HEK293 (cell line): ENCODE measurements at regions not wholly inside any gene's neighbourhood (a gene's known extent, or its start where the extent isn't known, plus 50 kb on each side); places are given as distances from the start of the nearest gene placed in this dataset.

Source experiments
- GLI4 ChIP-seq: fragments of 450-650 bp; formaldehyde crosslinking; IDR thresholded peaks from 2 replicates; pipeline ENCODE4 v1.5.1; 2016; ENCODE audit warnings: missing biosample characterization, missing genetic modification characterization
- KLF16 ChIP-seq: fragments of 450-650 bp; formaldehyde crosslinking; IDR thresholded peaks from 2 replicates; pipeline ENCODE4 v1.5.1; 2017; ENCODE audit warnings: missing biosample characterization, missing genetic modification characterization
- YY1 ChIP-seq: fragments of 450-650 bp; formaldehyde crosslinking; IDR thresholded peaks from 2 replicates; pipeline ENCODE4 v1.5.1; 2018; ENCODE audit warnings: missing biosample characterization, missing genetic modification characterization
- ZNF350 ChIP-seq: fragments of 450-650 bp; formaldehyde crosslinking; IDR thresholded peaks from 2 replicates; pipeline ENCODE4 v1.5.0; 2017; ENCODE audit warnings: missing biosample characterization, mild to moderate bottlenecking, missing genetic modification characterization
- TF ChIP-seq, protein P1 (sequence below): fragments of 450-650 bp; formaldehyde crosslinking; IDR thresholded peaks from 2 replicates; pipeline ENCODE4 v1.5.1; 2017; ENCODE audit warnings: missing biosample characterization, missing genetic modification characterization
- TF ChIP-seq, protein P2 (sequence below): fragments of 450-650 bp; formaldehyde crosslinking; IDR thresholded peaks from 2 replicates; pipeline ENCODE4 v1.5.1; 2016; ENCODE audit warnings: missing biosample characterization, missing genetic modification characterization
- TF ChIP-seq, protein P3 (sequence below): fragments of 450-650 bp; formaldehyde crosslinking; IDR thresholded peaks from 2 replicates; pipeline ENCODE4 v1.5.1; 2016; ENCODE audit warnings: missing biosample characterization, missing genetic modification characterization
- TF ChIP-seq, protein P4 (sequence below): fragments of 450-650 bp; formaldehyde crosslinking; IDR thresholded peaks from 2 replicates; pipeline ENCODE4 v1.5.1; 2017; ENCODE audit warnings: missing biosample characterization, mild to moderate bottlenecking, missing genetic modification characterization, moderate library complexity
- TF ChIP-seq, protein P5 (sequence below): fragments of 450-650 bp; formaldehyde crosslinking; IDR thresholded peaks from 2 replicates; pipeline ENCODE4 v1.5.1; 2016; ENCODE audit warnings: missing biosample characterization, missing genetic modification characterization

DNA sequence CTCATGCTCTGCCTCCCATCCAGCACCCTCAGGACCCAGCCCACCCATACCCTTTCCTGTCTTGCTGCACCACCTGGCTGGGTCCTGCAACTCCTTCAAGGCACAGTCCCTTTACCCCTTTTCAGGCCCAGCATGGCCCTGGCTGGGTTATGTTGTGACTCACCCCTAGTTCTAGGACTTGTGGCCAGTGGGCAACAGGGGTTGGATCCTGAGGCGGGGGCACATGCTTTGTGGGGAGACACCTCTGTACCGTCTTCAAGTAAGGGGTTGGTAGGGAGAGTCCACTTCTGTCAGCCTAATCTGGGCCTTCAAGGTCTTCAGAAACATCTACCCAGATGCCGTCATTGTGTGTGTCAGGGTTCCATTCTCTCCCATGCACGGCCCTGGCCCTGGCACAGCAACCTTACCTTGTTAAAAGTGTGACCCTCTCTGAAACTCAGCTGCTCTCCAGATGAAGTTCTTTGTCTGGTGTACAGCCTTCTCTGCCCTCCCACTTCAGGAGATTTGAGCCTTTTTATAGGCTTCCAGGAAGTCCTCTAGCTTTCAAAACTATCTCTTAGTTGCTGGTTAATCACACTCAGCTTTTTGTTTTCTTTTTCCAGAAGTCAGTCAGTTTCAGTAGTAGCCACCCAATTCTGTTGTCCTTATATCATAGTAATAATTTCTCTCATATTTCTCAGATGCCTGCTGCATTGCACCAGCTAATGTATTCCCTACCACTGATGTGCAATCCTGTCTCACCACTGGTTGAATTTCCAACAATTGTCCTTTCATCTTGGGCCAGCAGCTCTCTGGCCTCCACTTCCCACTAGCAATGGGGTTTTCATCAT is 107.3 kb downstream of the NRN1 start:
- TF ChIP-seq, protein P1, sequence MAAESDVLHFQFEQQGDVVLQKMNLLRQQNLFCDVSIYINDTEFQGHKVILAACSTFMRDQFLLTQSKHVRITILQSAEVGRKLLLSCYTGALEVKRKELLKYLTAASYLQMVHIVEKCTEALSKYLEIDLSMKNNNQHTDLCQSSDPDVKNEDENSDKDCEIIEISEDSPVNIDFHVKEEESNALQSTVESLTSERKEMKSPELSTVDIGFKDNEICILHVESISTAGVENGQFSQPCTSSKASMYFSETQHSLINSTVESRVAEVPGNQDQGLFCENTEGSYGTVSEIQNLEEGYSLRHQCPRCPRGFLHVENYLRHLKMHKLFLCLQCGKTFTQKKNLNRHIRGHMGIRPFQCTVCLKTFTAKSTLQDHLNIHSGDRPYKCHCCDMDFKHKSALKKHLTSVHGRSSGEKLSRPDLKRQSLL (tag by site-specific recombination), result no peak
- TF ChIP-seq ZNF350 (no peak), KLF16 (tag by site-specific recombination) (no peak), GLI4 (tag by site-specific recombination) (no peak), YY1 (tag by site-specific recombination) (no peak)
- TF ChIP-seq, protein P2, sequence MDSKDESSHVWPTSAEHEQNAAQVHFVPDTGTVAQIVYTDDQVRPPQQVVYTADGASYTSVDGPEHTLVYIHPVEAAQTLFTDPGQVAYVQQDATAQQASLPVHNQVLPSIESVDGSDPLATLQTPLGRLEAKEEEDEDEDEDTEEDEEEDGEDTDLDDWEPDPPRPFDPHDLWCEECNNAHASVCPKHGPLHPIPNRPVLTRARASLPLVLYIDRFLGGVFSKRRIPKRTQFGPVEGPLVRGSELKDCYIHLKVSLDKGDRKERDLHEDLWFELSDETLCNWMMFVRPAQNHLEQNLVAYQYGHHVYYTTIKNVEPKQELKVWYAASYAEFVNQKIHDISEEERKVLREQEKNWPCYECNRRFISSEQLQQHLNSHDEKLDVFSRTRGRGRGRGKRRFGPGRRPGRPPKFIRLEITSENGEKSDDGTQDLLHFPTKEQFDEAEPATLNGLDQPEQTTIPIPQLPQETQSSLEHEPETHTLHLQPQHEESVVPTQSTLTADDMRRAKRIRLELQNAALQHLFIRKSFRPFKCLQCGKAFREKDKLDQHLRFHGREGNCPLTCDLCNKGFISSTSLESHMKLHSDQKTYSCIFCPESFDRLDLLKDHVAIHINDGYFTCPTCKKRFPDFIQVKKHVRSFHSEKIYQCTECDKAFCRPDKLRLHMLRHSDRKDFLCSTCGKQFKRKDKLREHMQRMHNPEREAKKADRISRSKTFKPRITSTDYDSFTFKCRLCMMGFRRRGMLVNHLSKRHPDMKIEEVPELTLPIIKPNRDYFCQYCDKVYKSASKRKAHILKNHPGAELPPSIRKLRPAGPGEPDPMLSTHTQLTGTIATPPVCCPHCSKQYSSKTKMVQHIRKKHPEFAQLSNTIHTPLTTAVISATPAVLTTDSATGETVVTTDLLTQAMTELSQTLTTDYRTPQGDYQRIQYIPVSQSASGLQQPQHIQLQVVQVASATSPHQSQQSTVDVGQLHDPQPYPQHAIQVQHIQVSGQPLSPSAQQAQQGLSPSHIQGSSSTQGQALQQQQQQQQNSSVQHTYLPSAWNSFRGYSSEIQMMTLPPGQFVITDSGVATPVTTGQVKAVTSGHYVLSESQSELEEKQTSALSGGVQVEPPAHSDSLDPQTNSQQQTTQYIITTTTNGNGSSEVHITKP, result no peak
- TF ChIP-seq, protein P3, sequence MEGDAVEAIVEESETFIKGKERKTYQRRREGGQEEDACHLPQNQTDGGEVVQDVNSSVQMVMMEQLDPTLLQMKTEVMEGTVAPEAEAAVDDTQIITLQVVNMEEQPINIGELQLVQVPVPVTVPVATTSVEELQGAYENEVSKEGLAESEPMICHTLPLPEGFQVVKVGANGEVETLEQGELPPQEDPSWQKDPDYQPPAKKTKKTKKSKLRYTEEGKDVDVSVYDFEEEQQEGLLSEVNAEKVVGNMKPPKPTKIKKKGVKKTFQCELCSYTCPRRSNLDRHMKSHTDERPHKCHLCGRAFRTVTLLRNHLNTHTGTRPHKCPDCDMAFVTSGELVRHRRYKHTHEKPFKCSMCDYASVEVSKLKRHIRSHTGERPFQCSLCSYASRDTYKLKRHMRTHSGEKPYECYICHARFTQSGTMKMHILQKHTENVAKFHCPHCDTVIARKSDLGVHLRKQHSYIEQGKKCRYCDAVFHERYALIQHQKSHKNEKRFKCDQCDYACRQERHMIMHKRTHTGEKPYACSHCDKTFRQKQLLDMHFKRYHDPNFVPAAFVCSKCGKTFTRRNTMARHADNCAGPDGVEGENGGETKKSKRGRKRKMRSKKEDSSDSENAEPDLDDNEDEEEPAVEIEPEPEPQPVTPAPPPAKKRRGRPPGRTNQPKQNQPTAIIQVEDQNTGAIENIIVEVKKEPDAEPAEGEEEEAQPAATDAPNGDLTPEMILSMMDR (tag by site-specific recombination), result no peak
- TF ChIP-seq, protein P4, sequence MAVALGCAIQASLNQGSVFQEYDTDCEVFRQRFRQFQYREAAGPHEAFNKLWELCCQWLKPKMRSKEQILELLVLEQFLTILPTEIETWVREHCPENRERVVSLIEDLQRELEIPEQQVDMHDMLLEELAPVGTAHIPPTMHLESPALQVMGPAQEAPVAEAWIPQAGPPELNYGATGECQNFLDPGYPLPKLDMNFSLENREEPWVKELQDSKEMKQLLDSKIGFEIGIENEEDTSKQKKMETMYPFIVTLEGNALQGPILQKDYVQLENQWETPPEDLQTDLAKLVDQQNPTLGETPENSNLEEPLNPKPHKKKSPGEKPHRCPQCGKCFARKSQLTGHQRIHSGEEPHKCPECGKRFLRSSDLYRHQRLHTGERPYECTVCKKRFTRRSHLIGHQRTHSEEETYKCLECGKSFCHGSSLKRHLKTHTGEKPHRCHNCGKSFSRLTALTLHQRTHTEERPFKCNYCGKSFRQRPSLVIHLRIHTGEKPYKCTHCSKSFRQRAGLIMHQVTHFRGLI (tag by site-specific recombination), result no peak
- TF ChIP-seq, protein P5, sequence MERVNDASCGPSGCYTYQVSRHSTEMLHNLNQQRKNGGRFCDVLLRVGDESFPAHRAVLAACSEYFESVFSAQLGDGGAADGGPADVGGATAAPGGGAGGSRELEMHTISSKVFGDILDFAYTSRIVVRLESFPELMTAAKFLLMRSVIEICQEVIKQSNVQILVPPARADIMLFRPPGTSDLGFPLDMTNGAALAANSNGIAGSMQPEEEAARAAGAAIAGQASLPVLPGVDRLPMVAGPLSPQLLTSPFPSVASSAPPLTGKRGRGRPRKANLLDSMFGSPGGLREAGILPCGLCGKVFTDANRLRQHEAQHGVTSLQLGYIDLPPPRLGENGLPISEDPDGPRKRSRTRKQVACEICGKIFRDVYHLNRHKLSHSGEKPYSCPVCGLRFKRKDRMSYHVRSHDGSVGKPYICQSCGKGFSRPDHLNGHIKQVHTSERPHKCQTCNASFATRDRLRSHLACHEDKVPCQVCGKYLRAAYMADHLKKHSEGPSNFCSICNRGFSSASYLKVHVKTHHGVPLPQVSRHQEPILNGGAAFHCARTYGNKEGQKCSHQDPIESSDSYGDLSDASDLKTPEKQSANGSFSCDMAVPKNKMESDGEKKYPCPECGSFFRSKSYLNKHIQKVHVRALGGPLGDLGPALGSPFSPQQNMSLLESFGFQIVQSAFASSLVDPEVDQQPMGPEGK (tag by site-specific recombination), result no peak
